ENCODE measurements at regions not wholly inside any gene's neighbourhood (a gene's known extent, or its start where the extent isn't known, plus 50 kb on each side); places are given as distances from the start of the nearest gene placed in this dataset.

- no peak for DNase-seq (ENCODE audit: low read depth)
These were observed 465.2 kb downstream of the MIAT start for GRCh38 chr22:27122574-27122973.

DNA sequence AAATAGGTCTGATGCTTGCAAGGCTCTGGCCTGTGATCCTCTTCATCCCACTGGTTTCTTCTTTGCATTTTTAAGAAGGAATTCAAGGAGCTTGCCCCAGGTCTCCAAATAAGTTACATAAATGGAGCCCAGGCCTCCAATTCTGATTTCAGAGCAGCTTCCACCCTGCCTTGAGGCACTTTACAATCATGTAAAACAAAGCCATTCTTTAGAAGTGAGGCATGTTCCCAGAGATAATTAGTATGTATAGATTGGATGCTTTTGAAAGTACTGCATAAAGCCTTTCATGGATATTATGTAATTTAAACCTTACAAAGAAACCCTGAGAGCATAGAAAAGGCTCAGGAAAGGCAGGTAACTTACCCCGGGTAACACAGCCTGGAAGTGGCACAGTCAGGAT, 466.5 kb downstream of the MIAT start:
- no peak for DNase-seq (ENCODE audit: low read depth)

- no peak for DNase-seq (ENCODE audit: low read depth)
These were observed 467.1 kb downstream of the MIAT start for GRCh38 chr22:27124351-27124966.

DNA sequence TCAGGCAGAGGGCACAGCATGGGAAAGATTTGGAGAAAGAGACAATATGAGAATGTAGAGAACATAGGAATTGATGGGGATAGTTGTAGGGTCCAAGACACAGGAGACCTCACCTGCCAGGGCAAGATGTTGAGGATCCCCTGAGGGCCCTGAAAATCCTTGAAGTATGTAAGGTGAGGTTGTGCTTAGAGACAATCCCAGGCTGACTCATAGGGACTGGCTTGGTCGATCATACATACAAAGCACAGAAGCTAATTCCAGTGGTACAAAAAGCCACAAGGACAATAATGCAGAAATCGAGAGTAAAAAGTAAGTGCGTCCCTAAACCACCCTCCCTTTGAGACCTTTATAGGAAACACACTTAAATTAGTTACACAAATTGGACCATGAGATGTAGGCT, 468.2 kb downstream of the MIAT start:
- no peak for DNase-seq (ENCODE audit: low read depth)

DNA sequence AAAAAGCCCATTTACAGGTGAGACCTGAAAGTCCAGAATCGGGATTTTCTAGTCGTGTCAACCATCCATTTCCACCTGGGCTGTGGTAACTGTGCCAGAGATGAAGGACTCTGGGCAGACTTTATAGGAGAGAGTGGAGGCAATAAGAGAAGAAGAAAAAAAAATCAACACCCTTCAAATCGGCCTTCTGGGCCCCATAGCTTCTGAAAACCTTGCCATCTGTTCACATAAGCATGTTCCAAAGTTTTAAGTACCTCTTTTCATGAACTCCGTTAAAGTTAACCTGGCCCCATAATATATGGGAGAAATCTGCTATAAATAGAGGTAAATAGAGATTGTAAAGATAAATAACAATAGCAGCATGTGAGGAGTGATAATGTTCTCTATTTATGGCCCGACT, 470.5 kb downstream of the MIAT start:
- no peak for DNase-seq (ENCODE audit: low read depth)

GRCh38 chr22:27128461-27129085, 471.2 kb downstream of the MIAT start:
- no peak for DNase-seq (ENCODE audit: low read depth)

DNA sequence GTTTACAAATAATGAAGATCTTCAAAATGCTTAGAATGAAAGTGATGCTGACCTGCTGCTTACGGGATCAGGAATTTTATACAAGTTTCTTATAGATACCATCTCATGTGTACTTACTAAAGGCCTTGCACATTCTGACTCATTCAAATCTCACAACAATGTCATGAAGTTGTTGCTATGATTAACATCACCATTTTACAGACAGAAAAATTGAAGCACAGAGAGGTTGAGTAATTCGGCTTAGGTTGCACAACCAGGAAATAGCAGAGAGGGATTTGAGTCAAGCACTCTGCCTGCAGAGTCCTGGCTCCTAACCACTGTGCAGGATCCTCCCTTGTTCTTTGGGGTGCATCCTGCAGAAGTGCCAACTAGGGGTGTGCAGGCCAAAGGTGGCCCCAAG, 471.9 kb downstream of the MIAT start:
- DNase-seq (ENCODE audit: low read depth): no peak

DNA sequence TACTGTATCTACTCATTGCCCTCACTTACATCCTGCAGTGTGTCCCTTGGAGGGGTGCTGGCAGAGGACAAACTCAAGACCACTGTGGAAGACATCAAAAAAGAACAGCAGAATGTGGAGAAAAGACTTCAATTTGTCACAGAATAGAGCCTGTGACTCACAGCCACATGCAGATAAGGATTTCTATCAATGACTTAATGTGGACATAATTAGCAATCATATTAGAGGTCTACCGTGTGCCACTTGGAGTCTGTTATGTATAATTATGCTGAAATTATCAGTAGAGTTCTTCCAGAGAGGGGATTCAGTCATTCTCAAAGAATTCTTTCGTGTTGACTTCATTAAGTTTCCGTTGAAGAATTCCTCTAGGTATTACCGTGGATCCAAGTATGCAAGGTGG, 473.5 kb downstream of the MIAT start:
- DNase-seq (ENCODE audit: low read depth): no peak

DNA sequence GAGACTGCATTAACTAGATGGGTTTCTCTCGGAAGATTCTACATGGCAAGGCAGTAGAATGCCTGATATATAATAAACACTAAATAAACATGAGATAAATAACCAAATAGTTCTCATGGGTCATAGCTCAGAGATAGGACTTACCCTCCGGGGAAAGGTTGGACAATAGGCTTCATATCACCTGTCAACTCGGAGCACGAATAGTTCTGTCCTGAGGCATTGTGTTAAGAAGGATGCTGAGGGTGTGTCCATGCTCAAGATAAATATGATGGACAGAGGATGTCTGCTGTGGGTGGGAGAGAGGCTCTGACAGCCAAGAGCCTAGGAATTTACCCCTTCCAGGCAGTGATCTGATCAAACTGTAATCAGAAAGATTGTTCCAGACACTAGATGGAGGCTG, 474.0 kb downstream of the MIAT start:
- DNase-seq (ENCODE audit: low read depth): no peak

DNA sequence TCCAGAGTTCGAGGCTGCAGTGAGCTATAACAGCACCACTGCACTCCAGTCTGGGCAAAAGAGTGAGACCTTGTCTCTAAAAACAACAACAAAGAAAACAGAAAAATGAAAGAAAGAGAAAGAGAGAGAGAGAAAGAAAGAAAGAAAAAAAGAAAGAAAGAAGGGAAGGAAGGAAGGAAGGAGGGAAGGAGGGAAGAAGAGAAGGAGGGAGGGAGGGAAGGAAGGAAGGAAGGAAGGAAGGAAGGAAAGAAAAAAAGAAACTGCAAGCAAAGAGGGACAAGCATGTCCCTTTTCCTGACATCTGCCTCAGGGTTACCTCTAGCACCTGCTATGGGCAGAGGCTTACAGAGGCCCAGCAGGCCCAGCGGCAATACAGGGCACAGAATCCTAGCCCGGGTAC, 475.0 kb downstream of the MIAT start:
- DNase-seq (ENCODE audit: low read depth): no peak

DNA sequence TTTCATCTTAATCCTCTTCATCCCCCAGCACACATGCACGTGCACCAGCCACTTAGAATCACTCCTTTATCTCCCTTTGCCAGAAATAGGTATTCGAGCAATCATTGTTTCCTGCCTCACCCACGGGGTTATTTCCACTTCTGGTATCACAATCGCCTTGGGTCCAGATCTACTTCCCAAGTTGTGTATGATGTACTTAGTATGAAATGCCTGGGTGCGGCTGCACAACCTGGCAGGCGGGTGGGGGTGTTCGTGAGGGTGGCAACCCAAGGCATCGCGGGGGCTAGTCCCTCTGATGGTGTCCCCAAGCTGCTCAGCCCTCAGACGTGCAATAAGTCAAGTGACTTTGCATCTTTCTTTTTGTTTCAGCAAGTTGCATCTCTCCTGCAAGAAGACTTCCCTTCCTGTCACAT, 475.6 kb downstream of the MIAT start:
- no peak for DNase-seq (ENCODE audit: low read depth)

- no peak for DNase-seq (ENCODE audit: low read depth)
These were observed 476.4 kb downstream of the MIAT start for GRCh38 chr22:27133681-27134314.

GRCh38 chr22:27134315-27134701, 476.9 kb downstream of the MIAT start:
- DNase-seq (ENCODE audit: low read depth): no peak

GRCh38 chr22:27135031-27135981, 477.9 kb downstream of the MIAT start:
- DNase-seq (ENCODE audit: low read depth): no peak

GRCh38 chr22:27136596-27136995, 479.2 kb downstream of the MIAT start:
- no peak for DNase-seq (ENCODE audit: low read depth)

DNA sequence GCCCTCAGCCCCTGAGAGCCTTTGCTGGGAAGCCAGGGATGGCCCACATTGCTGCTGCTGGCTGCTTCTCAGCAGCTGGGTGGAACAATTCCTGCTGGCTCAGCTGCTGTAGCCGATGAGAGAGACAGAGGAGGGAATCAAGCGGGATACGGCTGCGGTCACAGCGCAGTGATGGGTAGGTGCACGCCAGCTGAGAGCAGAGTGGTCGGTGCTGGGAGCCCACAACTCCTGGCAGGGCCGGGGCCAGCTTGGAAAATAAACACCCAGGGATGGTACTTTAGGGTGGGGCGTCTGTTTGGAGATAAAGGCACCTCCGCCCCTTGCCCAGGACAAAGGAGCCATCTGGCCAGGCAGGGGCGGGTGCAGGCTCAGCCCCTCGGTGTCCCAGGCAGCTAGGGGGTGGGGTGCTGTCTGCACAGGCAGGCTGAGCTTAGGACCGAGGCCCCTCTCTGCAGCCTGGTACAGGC, 480.5 kb downstream of the MIAT start:
- DNase-seq (ENCODE audit: low read depth): no peak

GRCh38 chr22:27138471-27138870, 481.1 kb downstream of the MIAT start:
- DNase-seq (ENCODE audit: low read depth): no peak

GRCh38 chr22:27139935-27140511, 482.6 kb downstream of the MIAT start:
- DNase-seq (ENCODE audit: low read depth): no peak

- DNase-seq (ENCODE audit: low read depth): no peak
These were observed 484.9 kb downstream of the MIAT start for GRCh38 chr22:27142286-27142685.

DNA sequence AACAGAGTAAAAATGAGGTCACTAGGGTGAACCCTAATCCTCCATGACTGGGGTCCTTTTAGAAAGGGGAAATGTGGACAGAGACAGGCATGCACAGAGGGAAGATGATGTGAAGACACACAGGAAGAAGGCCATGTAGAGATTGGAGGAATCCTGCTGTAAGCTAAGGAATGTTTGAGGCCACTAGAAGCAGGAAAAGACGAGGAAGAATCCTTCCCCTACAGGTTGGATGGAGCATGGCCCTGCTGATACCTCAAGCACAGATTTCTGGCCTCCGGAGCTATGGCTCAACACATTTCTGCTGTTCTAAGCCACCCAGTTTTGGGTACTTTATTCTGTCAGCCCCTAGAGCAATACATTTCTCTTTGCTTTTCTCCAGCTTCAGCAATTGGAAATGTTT, 486.9 kb downstream of the MIAT start:
- no peak for DNase-seq (ENCODE audit: low read depth)

- DNase-seq (ENCODE audit: low read depth): no peak
These were observed 489.7 kb downstream of the MIAT start for GRCh38 chr22:27146866-27147633.

Data from T follicular helper cell (primary cell).